C4-2B (cell line): ENCODE measurements at regions not wholly inside any gene's neighbourhood (a gene's known extent, or its start where the extent isn't known, plus 50 kb on each side); places are given as distances from the start of the nearest gene placed in this dataset.
"Not testable (repeated sequence)": the region's sequence is repeated elsewhere in the genome, so short reads cannot be mapped to it uniquely, and the experiment has no call there.

Source experiments
- ZFX ChIP-seq: fragments of 450-650 bp; IDR thresholded peaks from 2 replicates; pipeline ENCODE4 v1.6.1; 2017
- TF ChIP-seq, protein P1 (sequence below): fragments of 450-650 bp; conservative IDR thresholded peaks from 2 replicates; pipeline ENCODE4 v1.5.1; 2017; ENCODE audit warnings: mild to moderate bottlenecking

DNA sequence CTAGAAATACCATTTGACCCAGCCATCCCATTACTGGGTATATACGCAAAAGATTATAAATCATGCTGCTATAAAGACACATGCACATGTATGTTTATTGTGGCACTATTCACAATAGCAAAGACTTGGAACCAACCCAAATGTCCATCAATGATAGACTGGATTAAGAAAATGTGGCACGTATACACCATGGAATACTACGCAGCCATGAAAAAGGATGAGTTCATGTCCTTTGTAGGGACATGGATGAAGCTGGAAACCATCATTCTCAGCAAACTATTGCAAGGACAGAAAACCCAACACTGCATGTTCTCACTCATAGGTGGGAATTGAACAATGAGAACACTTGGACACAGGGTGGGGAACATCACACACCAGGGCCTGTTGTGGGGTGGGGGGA is 209.3 kb downstream of the ARHGEF9 start:
- TF ChIP-seq, protein P1, sequence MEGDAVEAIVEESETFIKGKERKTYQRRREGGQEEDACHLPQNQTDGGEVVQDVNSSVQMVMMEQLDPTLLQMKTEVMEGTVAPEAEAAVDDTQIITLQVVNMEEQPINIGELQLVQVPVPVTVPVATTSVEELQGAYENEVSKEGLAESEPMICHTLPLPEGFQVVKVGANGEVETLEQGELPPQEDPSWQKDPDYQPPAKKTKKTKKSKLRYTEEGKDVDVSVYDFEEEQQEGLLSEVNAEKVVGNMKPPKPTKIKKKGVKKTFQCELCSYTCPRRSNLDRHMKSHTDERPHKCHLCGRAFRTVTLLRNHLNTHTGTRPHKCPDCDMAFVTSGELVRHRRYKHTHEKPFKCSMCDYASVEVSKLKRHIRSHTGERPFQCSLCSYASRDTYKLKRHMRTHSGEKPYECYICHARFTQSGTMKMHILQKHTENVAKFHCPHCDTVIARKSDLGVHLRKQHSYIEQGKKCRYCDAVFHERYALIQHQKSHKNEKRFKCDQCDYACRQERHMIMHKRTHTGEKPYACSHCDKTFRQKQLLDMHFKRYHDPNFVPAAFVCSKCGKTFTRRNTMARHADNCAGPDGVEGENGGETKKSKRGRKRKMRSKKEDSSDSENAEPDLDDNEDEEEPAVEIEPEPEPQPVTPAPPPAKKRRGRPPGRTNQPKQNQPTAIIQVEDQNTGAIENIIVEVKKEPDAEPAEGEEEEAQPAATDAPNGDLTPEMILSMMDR: not testable (repeated sequence)
- TF ChIP-seq ZFX: not testable (repeated sequence)
